Panc1 (cell line): ENCODE measurements at regions not wholly inside any gene's neighbourhood (a gene's known extent, or its start where the extent isn't known, plus 50 kb on each side); places are given as distances from the start of the nearest gene placed in this dataset.

Experiments
- POLR2AphosphoS5 ChIP-seq: IDR thresholded peaks from 2 replicates; pipeline ENCODE4 v1.6.1; 2012; ENCODE audit warnings: mild to moderate bottlenecking, low read depth, low read length, moderate library complexity
- TF ChIP-seq, protein P1 (sequence below): fragments of 450-650 bp; IDR thresholded peaks from 2 replicates; pipeline ENCODE4 v1.5.1; 2017; ENCODE audit warnings: mild to moderate bottlenecking

DNA sequence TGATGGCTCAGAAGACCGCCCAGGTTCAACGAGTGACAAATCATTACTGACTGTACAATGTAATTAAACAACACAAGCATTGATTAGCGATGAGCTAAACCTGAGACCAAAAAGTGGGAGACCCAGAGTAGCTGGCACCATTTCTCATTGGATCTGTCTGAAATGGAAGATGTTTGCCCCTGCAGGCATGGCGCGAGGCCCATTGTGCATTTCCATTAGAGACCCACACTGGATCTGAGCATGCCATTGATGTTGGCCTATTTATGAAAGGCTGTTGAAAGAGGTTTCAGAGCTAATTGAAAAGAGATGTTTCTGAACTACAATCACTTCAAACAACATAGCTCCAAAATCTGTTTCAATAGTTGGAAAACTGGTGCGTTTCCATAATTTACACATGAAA lies 196.7 kb downstream of the TFAP2B start:
- TF ChIP-seq, protein P1, sequence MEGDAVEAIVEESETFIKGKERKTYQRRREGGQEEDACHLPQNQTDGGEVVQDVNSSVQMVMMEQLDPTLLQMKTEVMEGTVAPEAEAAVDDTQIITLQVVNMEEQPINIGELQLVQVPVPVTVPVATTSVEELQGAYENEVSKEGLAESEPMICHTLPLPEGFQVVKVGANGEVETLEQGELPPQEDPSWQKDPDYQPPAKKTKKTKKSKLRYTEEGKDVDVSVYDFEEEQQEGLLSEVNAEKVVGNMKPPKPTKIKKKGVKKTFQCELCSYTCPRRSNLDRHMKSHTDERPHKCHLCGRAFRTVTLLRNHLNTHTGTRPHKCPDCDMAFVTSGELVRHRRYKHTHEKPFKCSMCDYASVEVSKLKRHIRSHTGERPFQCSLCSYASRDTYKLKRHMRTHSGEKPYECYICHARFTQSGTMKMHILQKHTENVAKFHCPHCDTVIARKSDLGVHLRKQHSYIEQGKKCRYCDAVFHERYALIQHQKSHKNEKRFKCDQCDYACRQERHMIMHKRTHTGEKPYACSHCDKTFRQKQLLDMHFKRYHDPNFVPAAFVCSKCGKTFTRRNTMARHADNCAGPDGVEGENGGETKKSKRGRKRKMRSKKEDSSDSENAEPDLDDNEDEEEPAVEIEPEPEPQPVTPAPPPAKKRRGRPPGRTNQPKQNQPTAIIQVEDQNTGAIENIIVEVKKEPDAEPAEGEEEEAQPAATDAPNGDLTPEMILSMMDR, result no peak
- TF ChIP-seq POLR2AphosphoS5, result no peak
